ENCODE measurements at regions not wholly inside any gene's neighbourhood (a gene's known extent, or its start where the extent isn't known, plus 50 kb on each side); places are given as distances from the start of the nearest gene placed in this dataset.
A peak's percentile ranks its signal among the peaks of the same experiment; 100 is the strongest.
"Not testable (repeated sequence)": the region's sequence is repeated elsewhere in the genome, so short reads cannot be mapped to it uniquely, and the experiment has no call there.

- no peak for DNase-seq
These were observed 360.2 kb downstream of the FSIP2 start for GRCh38 chr2:186098821-186099220.

GRCh38 chr2:186099826-186100225 lies 361.2 kb downstream of the FSIP2 start:
- no peak for DNase-seq

GRCh38 chr2:186100636-186101035 lies 362.0 kb downstream of the FSIP2 start:
- no peak for DNase-seq

- DNase-seq: no peak
These were observed 363.0 kb downstream of the FSIP2 start for GRCh38 chr2:186101616-186102015.

GRCh38 chr2:186103276-186103675 lies 364.7 kb downstream of the FSIP2 start:
- DNase-seq: no peak

GRCh38 chr2:186105016-186105724 lies 366.6 kb downstream of the FSIP2 start:
- no peak for DNase-seq

- no peak for DNase-seq
These were observed 369.9 kb downstream of the FSIP2 start for GRCh38 chr2:186108470-186108869.

- DNase-seq: no peak
These were observed 372.8 kb upstream of the ZC3H15 start for GRCh38 chr2:186113284-186113683.

- DNase-seq: no peak
These were observed 360.9 kb upstream of the ZC3H15 start for GRCh38 chr2:186125156-186125555.

- no peak for DNase-seq
These were observed 360.4 kb upstream of the ZC3H15 start for GRCh38 chr2:186125625-186126024.

GRCh38 chr2:186126181-186126580 lies 359.9 kb upstream of the ZC3H15 start:
- no peak for DNase-seq

- DNase-seq: peak; percentile 19
These were observed 356.1 kb upstream of the ZC3H15 start for GRCh38 chr2:186129767-186130581.

GRCh38 chr2:186130748-186131641 lies 355.1 kb upstream of the ZC3H15 start:
- no peak for DNase-seq

GRCh38 chr2:186135686-186136085 lies 350.4 kb upstream of the ZC3H15 start:
- no peak for DNase-seq

GRCh38 chr2:186136860-186137259 lies 349.2 kb upstream of the ZC3H15 start:
- no peak for DNase-seq

GRCh38 chr2:186138845-186139244 lies 347.2 kb upstream of the ZC3H15 start:
- no peak for DNase-seq

- no peak for DNase-seq
These were observed 327.0 kb upstream of the ZC3H15 start for GRCh38 chr2:186159101-186159500.

- no peak for DNase-seq
These were observed 321.7 kb upstream of the ZC3H15 start for GRCh38 chr2:186164325-186164724.

GRCh38 chr2:186170693-186171092 lies 315.4 kb upstream of the ZC3H15 start:
- no peak for DNase-seq

- no peak for DNase-seq
These were observed 304.4 kb upstream of the ZC3H15 start for GRCh38 chr2:186181625-186182024.

- not testable (repeated sequence) for DNase-seq
These were observed 303.7 kb upstream of the ZC3H15 start for GRCh38 chr2:186182366-186182765.

- DNase-seq: no peak
These were observed 302.7 kb upstream of the ZC3H15 start for GRCh38 chr2:186183406-186183805.

- no peak for DNase-seq
These were observed 298.2 kb upstream of the ZC3H15 start for GRCh38 chr2:186187854-186188253.

Measured in NCI-H510A (cell line).